ENCODE measurements at regions not wholly inside any gene's neighbourhood (a gene's known extent, or its start where the extent isn't known, plus 50 kb on each side); places are given as distances from the start of the nearest gene placed in this dataset.

DNA sequence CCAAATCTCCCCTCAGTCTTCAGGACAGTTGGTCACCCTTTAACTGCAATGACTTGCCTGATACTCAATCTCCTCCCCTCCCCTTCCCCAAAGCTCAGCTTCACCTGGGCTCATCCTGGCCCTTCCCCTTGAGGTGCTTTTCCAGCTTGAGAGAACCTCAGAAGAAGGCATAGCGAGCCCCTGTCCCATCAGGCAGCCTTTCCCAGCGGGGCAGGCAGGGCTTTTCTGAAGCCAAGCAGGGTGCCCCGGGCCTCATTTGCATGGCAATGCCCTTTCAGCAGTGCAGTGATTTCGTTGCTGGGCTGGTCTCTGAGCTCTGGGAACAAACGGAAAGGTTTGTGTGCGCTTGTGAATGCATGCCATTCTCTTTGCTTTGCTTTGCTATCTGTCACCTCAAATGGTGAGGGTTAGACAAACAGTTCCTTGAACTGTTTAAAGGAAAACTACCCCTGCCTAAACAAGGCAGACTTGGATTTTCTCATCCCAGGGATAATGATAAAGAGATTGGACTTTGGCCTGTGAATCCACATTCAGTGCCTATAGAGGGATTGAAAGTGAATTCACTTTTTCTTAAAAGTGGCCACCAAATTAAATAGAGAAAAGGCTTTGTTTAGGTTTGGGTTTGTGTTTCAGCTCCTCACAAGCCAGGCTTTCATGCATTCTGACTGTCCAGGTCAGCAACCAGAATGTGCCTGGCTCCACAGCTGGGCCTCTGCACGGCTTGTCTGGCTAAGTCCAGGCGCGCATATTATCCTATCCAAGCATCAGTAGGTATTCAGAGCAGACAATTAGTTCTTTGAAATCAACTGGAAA is 165.3 kb downstream of the ZNF608 start:
- H3K4me3 ChIP-seq (ENCODE audit: control insufficient read depth, low read depth, low read length): no peak overlapping the region
- TF ChIP-seq, protein P1, sequence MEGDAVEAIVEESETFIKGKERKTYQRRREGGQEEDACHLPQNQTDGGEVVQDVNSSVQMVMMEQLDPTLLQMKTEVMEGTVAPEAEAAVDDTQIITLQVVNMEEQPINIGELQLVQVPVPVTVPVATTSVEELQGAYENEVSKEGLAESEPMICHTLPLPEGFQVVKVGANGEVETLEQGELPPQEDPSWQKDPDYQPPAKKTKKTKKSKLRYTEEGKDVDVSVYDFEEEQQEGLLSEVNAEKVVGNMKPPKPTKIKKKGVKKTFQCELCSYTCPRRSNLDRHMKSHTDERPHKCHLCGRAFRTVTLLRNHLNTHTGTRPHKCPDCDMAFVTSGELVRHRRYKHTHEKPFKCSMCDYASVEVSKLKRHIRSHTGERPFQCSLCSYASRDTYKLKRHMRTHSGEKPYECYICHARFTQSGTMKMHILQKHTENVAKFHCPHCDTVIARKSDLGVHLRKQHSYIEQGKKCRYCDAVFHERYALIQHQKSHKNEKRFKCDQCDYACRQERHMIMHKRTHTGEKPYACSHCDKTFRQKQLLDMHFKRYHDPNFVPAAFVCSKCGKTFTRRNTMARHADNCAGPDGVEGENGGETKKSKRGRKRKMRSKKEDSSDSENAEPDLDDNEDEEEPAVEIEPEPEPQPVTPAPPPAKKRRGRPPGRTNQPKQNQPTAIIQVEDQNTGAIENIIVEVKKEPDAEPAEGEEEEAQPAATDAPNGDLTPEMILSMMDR (conservative IDR thresholded peaks at IDR 0.05; ENCODE audit: control insufficient read depth, insufficient read depth, low read depth, low read length): no peak
- no peak for DNase-seq (ENCODE audit: low read depth)

DNA sequence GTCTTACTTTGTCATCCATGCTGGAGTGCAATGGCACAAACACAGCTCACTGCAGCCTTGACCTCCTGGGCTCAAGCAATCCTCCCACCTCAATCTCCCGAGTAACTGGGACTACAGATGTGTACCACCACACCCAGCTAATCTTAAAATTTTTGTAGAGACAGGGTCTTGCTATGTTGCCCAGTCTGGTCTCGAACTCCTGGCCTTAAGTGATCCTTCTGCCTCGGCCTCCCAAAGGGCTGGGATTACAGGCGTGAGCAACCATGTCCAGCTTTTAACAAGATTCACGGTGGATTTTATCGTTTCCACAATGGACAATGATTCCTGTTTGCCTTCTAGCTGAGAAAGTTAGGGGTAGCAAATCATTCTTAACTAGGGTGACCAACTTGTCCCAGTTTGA is 165.9 kb downstream of the ZNF608 start:
- TF ChIP-seq, protein P1 (conservative IDR thresholded peaks at IDR 0.05; ENCODE audit: control insufficient read depth, insufficient read depth, low read depth, low read length): no peak
- no peak overlapping the region for H3K4me3 ChIP-seq (ENCODE audit: control insufficient read depth, low read depth, low read length)
- no peak for DNase-seq (ENCODE audit: low read depth)

DNA sequence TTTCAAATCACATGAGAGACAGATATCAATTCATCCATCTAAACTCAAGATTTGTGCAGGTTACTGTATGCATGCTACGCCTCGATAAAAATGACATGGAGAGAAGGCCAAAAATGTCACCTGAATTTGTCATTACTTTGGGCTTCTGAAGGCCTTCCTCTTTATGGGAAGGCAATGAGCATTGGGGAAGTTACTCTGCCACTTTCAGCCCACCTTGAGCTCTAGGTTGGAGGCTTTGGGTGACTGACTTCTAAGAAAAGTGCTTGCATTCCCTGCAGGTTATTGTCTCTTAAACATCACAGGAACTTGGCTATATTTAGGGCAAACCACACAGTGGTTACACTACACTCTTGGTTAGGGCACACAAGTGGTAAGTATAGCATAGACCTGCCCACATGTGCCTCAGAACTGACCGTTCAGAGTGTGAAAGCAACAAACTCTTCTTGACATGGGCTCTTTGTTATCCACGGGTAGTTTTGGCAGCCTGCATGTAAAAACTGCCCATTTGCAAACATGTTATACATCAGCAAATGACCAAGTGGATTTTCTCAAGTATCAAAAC is 169.5 kb downstream of the ZNF608 start:
- TF ChIP-seq, protein P1 (conservative IDR thresholded peaks at IDR 0.05; ENCODE audit: control insufficient read depth, insufficient read depth, low read depth, low read length): no peak
- no peak overlapping the region for H3K4me3 ChIP-seq (ENCODE audit: control insufficient read depth, low read depth, low read length)
- DNase-seq (ENCODE audit: low read depth): no peak

DNA sequence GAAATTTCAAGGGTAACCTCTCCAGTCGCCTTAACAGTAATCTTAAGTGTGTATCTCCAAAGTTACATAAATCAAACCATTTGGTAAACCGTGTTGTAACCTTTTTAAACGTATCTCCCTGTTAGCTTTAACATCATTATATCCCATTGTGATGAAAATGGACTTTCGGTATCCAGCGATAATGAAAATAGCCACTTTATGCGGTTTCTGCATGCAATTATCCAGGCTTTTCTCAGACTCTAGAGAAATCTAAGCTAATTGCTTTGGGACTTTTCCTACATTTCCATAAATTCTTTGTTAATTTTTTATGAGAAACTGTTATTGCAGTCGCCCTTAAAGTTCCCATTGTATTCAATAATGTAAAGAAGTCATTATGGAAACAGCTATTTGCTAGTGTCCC is 170.7 kb downstream of the ZNF608 start:
- no peak overlapping the region for H3K4me3 ChIP-seq (ENCODE audit: control insufficient read depth, low read depth, low read length)
- DNase-seq (ENCODE audit: low read depth): no peak
- TF ChIP-seq, protein P1 (conservative IDR thresholded peaks at IDR 0.05; ENCODE audit: control insufficient read depth, insufficient read depth, low read depth, low read length): no peak

DNA sequence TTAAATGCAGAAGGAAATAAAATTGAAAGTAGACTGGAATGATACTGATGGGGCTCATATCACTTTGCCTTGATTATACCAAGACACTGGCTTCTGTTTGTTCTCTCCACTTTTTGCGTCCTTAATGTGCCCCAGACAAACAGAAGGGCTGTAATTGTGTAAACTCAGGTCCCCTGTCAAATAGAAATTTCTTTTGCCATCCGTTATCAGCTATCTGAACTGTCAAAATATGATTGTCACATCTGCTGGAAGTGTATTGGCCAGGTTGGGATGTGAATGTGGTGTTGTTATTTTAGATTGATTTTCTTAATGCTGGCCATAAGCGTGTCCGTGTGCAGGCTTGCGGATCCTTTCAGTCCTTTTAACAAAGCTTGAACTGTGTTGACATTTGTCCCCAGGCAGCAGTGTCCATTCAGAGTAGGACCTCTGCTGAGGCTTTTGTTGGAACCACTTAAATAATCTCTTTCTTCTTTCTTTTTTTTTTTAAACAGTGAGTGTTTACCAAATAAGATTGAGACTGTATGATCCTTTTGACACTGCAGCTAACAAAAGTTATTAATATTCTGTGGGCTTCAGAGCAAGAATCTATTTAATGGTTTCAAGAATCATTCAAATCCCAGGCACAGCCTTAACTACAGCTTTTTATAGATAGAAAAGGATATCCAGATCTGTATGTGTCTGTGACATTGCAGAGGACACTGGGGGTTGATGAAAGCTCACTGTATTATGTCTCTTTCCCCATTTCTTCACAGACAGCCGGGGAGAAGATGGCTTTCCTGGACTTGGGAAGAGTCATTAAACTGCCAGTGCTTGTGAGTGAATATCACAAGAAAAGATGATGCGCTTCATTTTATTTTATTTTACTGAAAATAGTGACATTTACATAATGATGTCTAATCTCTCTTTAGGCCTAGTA is 171.7 kb downstream of the ZNF608 start:
- H3K4me3 ChIP-seq (ENCODE audit: control insufficient read depth, low read depth, low read length): no peak overlapping the region
- DNase-seq (ENCODE audit: low read depth): no peak
- TF ChIP-seq, protein P1 (conservative IDR thresholded peaks at IDR 0.05; ENCODE audit: control insufficient read depth, insufficient read depth, low read depth, low read length): no peak

DNA sequence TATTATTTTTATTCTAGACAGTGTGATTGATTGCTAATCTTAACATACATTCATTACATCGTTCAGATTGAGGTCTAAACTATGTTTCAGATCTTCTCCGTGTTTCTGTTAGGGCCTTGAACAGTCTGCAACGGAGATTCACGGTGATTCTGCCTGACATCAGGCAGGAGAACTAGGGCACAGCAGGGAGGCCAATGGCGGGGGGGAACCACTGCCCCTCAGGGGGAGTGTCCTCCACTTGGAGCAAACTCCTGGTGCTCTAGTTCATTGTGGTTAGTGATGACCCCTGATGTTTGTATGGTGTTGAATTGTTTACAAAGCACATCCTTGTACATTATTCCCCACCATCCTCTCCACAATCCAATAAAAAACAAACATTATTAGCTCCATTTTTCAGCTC is 173.5 kb downstream of the ZNF608 start:
- no peak overlapping the region for H3K4me3 ChIP-seq (ENCODE audit: control insufficient read depth, low read depth, low read length)
- DNase-seq (ENCODE audit: low read depth): no peak
- TF ChIP-seq, protein P1 (conservative IDR thresholded peaks at IDR 0.05; ENCODE audit: control insufficient read depth, insufficient read depth, low read depth, low read length): no peak

Data from fibroblast of mammary gland (primary cell).